ENCODE measurements at regions not wholly inside any gene's neighbourhood (a gene's known extent, or its start where the extent isn't known, plus 50 kb on each side); places are given as distances from the start of the nearest gene placed in this dataset.
A peak's percentile ranks its signal among the peaks of the same experiment; 100 is the strongest.

DNA sequence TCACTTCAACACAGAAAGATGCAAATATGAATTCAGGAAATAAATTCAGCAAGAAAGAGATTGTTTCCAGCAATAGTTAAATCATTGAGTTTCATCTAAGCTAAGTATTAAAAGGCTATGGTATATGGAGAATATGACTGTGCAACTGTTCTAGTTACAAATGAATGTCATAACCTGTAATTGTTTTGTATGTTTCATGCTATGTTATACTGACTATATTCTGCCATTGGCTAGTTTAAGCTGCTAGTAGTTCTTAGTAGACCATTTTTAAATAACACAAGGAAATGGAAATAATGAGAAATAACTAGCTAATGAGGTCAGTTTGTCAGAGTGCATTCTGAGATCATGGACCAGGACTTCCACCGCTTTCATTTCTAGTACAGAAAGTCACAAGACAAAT, 1154.9 kb upstream of the TMEFF2 start:
- POLR2A ChIA-PET = no interaction called here
- no peak overlapping the region for H2AFZ ChIP-seq (ENCODE audit: low read depth, low read length)
- FAIRE-seq = no peak
- H3K79me2 ChIP-seq (ENCODE audit: control insufficient read depth, insufficient read depth, low read length) = no peaks in the 10 kb centered on the region
- no peaks in the 10 kb centered on the region for H4K20me1 ChIP-seq (replicated peaks; ENCODE audit: control insufficient read depth, extremely low read depth, insufficient read depth, low read length)
- no peak overlapping the region for H3K9ac ChIP-seq (replicated peaks; ENCODE audit: extremely low read depth, insufficient read depth, low read length)
- intact Hi-C loops (cut with micrococcal nuclease) = no loop called here
- no peaks in the 10 kb centered on the region for H3K9me3 ChIP-seq (replicated peaks; ENCODE audit: control insufficient read depth, insufficient read depth, low read length)
- H3K27me3 ChIP-seq (ENCODE audit: control insufficient read depth in 2 of 2, insufficient read depth in 2 of 2, low read length in 2 of 2) = no peaks in the 10 kb centered on the region
- no peak overlapping the region for H3K4me3 ChIP-seq (replicated peaks in 1 of 3; ENCODE audit: insufficient read depth in 1 of 3, low read depth in 1 of 3, low read length in 3 of 3)
- DNase-seq (ENCODE audit: low read depth, low spot score) = no peak
- H3K4me1 ChIP-seq (ENCODE audit: control insufficient read depth, extremely low read depth, insufficient read depth, low read length) = no peaks in the 10 kb centered on the region
- TF ChIP-seq GATA2 (IDR thresholded peaks at IDR 0.05; ENCODE audit: insufficient read depth, insufficient read length, low read depth, low read length) (no peak), EZH2 (IDR thresholded peaks at IDR 0.05; ENCODE audit: borderline replicate concordance, low read depth, low read length, severe bottlenecking) (no peak), MYC (IDR thresholded peaks at IDR 0.05; ENCODE audit: low read depth, low read length) (no peak), FOS (IDR thresholded peaks at IDR 0.05; ENCODE audit: borderline replicate concordance, insufficient read depth, low read length) (no peak), POLR2AphosphoS5 (IDR thresholded peaks at IDR 0.05; ENCODE audit: insufficient read depth, low read depth, low read length) (no peak)
- BruUV-seq (replicated peaks) = no TSS peak
- no peaks in the 10 kb centered on the region for H3K36me3 ChIP-seq (ENCODE audit: control insufficient read depth in 2 of 2, extremely low read depth in 1 of 2, insufficient read depth in 2 of 2, low read length in 2 of 2)
- CTCF ChIA-PET = interaction anchor here (1.0 kb wide), 1 partner anchor 8 kb away, joined by 4 read pairs; no protein-coding TSS in a partner anchor
- no peaks in the 10 kb centered on the region for H3K9me1 ChIP-seq (replicated peaks; ENCODE audit: control insufficient read depth, extremely low read depth, insufficient read depth, low read length)
- H3K4me2 ChIP-seq (ENCODE audit: insufficient read depth, low read length) = no peak overlapping the region
- dilution Hi-C loops (cut with MboI; ENCODE audit: extremely low pct_ligation_motif_present, low sequenced_read_pairs) = no loop called here
- no peak overlapping the region for H3K27ac ChIP-seq (ENCODE audit: insufficient read depth, low read depth, low read length)

DNA sequence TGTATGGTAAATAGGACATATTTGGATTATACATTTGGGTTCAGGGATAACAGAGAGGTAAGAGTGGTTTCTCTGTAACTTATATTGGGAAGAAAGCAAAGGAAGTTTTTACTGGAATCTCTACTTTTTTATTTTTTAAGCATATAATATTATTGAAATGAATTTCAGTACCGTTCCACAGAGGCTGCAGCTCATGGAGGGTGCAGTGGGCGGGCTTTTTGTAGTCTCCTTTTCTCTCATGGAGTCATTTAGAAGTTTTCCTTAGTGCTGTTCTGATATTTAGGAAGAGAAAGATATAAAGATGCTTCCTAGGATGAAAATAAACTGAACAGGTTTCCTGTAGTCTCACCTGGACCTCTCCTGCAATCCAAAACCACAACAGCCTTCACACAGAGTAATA, 1153.3 kb upstream of the TMEFF2 start:
- Histone ChIP-seq H2AFZ (ENCODE audit: low read depth, low read length) (peak overlapping the region; percentile 72), H3K27me3 (ENCODE audit: control insufficient read depth in 2 of 2, insufficient read depth in 2 of 2, low read length in 2 of 2) (no peaks in the 10 kb centered on the region), H3K9me1 (replicated peaks; ENCODE audit: control insufficient read depth, extremely low read depth, insufficient read depth, low read length) (no peaks in the 10 kb centered on the region), H3K9me3 (replicated peaks; ENCODE audit: control insufficient read depth, insufficient read depth, low read length) (no peaks in the 10 kb centered on the region), H3K4me3 (replicated peaks in 1 of 3; ENCODE audit: insufficient read depth in 1 of 3, low read depth in 1 of 3, low read length in 3 of 3) (peak overlapping the region in 1 of 3 experiments; percentile 16), H3K4me1 (ENCODE audit: control insufficient read depth, extremely low read depth, insufficient read depth, low read length) (no peaks in the 10 kb centered on the region), H3K36me3 (ENCODE audit: control insufficient read depth in 2 of 2, extremely low read depth in 1 of 2, insufficient read depth in 2 of 2, low read length in 2 of 2) (no peaks in the 10 kb centered on the region), H3K79me2 (ENCODE audit: control insufficient read depth, insufficient read depth, low read length) (no peaks in the 10 kb centered on the region), H3K4me2 (ENCODE audit: insufficient read depth, low read length) (peak overlapping the region; percentile 37), H3K9ac (replicated peaks; ENCODE audit: extremely low read depth, insufficient read depth, low read length) (no peak overlapping the region), H3K27ac (ENCODE audit: insufficient read depth, low read depth, low read length) (no peak overlapping the region), H4K20me1 (replicated peaks; ENCODE audit: control insufficient read depth, extremely low read depth, insufficient read depth, low read length) (no peaks in the 10 kb centered on the region)
- ChIA-PET POLR2A (no interaction called here), CTCF (no interaction called here)
- dilution Hi-C loops (cut with MboI; ENCODE audit: extremely low pct_ligation_motif_present, low sequenced_read_pairs) = no loop called here
- no TSS peak for BruUV-seq (replicated peaks)
- DNase-seq (ENCODE audit: low read depth, low spot score) (no peak), FAIRE-seq (no peak)
- TF ChIP-seq GATA2 (IDR thresholded peaks at IDR 0.05; ENCODE audit: insufficient read depth, insufficient read length, low read depth, low read length) (no peak), POLR2A (IDR thresholded peaks at IDR 0.05; ENCODE audit: low read depth, low read length) (no peak), POLR2AphosphoS5 (IDR thresholded peaks at IDR 0.05; ENCODE audit: insufficient read depth, low read depth, low read length) (no peak), FOS (IDR thresholded peaks at IDR 0.05; ENCODE audit: borderline replicate concordance, insufficient read depth, low read length) (no peak), JUN (IDR thresholded peaks at IDR 0.05; ENCODE audit: borderline replicate concordance, insufficient read depth, insufficient read length, low read depth) (no peak), MYC (IDR thresholded peaks at IDR 0.05; ENCODE audit: low read depth, low read length) (no peak), EZH2 (IDR thresholded peaks at IDR 0.05; ENCODE audit: borderline replicate concordance, low read depth, low read length, severe bottlenecking) (no peak)
- TF ChIP-seq, protein P1, sequence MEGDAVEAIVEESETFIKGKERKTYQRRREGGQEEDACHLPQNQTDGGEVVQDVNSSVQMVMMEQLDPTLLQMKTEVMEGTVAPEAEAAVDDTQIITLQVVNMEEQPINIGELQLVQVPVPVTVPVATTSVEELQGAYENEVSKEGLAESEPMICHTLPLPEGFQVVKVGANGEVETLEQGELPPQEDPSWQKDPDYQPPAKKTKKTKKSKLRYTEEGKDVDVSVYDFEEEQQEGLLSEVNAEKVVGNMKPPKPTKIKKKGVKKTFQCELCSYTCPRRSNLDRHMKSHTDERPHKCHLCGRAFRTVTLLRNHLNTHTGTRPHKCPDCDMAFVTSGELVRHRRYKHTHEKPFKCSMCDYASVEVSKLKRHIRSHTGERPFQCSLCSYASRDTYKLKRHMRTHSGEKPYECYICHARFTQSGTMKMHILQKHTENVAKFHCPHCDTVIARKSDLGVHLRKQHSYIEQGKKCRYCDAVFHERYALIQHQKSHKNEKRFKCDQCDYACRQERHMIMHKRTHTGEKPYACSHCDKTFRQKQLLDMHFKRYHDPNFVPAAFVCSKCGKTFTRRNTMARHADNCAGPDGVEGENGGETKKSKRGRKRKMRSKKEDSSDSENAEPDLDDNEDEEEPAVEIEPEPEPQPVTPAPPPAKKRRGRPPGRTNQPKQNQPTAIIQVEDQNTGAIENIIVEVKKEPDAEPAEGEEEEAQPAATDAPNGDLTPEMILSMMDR (IDR thresholded peaks at IDR 0.05; ENCODE audit: extremely low read depth in 1 of 2, insufficient read depth in 1 of 2, low read depth in 1 of 2, low read length in 2 of 2) = no peak
- TF ChIP-seq, protein P2, sequence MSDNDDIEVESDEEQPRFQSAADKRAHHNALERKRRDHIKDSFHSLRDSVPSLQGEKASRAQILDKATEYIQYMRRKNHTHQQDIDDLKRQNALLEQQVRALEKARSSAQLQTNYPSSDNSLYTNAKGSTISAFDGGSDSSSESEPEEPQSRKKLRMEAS (IDR thresholded peaks at IDR 0.05; ENCODE audit: insufficient read depth, insufficient read length) = no peak
- intact Hi-C loops (cut with micrococcal nuclease) = no loop called here

Measured in endothelial cell of umbilical vein (primary cell).